HL-60 (cell line): ENCODE measurements at regions not wholly inside any gene's neighbourhood (a gene's known extent, or its start where the extent isn't known, plus 50 kb on each side); places are given as distances from the start of the nearest gene placed in this dataset.
"Not testable (repeated sequence)": the region's sequence is repeated elsewhere in the genome, so short reads cannot be mapped to it uniquely, and the experiment has no call there.

Source experiments
- CTCF ChIP-seq: IDR thresholded peaks from one replicate; pipeline ENCODE4 v1.5.1; 2011; ENCODE audit warnings: low read length, control low read depth, inconsistent platforms; ENCODE audit not compliant: insufficient read depth
- GABPA ChIP-seq: IDR thresholded peaks from 2 replicates; pipeline ENCODE4 v1.6.1; 2012; ENCODE audit warnings: low read depth
- POLR2AphosphoS5 ChIP-seq: IDR thresholded peaks from 2 replicates; pipeline ENCODE4 v1.6.1; 2012; ENCODE audit warnings: low read depth
- REST ChIP-seq: IDR thresholded peaks from 2 replicates; pipeline ENCODE4 v1.6.1; 2012; ENCODE audit warnings: low read depth; ENCODE audit not compliant: insufficient replicate concordance

GRCh38 chrX:1085871-1086270, 126.6 kb downstream of the CRLF2 start:
- TF ChIP-seq CTCF, POLR2AphosphoS5, REST, GABPA: not testable (repeated sequence)
